GM18861 (cell line): ENCODE measurements at regions not wholly inside any gene's neighbourhood (a gene's known extent, or its start where the extent isn't known, plus 50 kb on each side); places are given as distances from the start of the nearest gene placed in this dataset.

ENCODE experiments used
- ATAC-seq: cut with Tn5 transposase; IDR thresholded peaks from one replicate; pipeline ENCODE4 v1.9.1; 2021; ENCODE audit not compliant: unreplicated experiment

GRCh38 chr5:66540078-66540477 is 56.1 kb upstream of the MAST4 start:
- ATAC-seq = no peak

- ATAC-seq = no peak
These were observed 53.5 kb upstream of the MAST4 start for GRCh38 chr5:66542711-66543110.
